HCT116 (cell line): ENCODE measurements at regions not wholly inside any gene's neighbourhood (a gene's known extent, or its start where the extent isn't known, plus 50 kb on each side); places are given as distances from the start of the nearest gene placed in this dataset.

Source experiments
- ATAC-seq: fragments of 200-7000 bp; cut with Tn5 transposase; 2 replicates; pipeline ENCODE4 v1.9.1; 2020; ENCODE audit warnings: mild to moderate bottlenecking, moderate library complexity
- BruUV-seq: library from RNA; stranded (reverse); fragments of 400-500 nt; replicated peaks from 2 replicates; lab custom pipeline; 2021; lab: Mats Ljungman, UMichigan
- CTCF ChIA-PET: fragments of 300-600 bp; sonication (Branson Sonifier 250); formaldehyde crosslinking; loops from one replicate; lab custom pipeline; 2021; ENCODE audit warnings: antibody characterized with exemption; lab: Charles Lee
- POLR2A ChIA-PET: fragments of 300-600, 350-600 bp; sonication (Branson Sonifier 250); formaldehyde crosslinking; loops from one replicate; lab custom pipeline; 2021; ENCODE audit warnings: antibody characterized with exemption; lab: Charles Lee
- RAD21 ChIA-PET, 2 experiments: fragments of 300-600 bp; sonication (Branson Sonifier 250); formaldehyde crosslinking; loops; one replicate each; lab custom pipeline; 2023; ENCODE audit warnings: low total read pairs in 2 of 2; ENCODE audit not compliant: uncharacterized antibody in 2 of 2, unreplicated experiment in 2 of 2, low non-redundant PET in 1 of 2; lab: Charles Lee
- DNase-seq: peaks from one replicate; pipeline ENCODE4 v3.0.0-alpha.2; 2010; ENCODE audit warnings: low read depth, low spot score
- H2AFZ ChIP-seq: fragments of 200-600 bp; shearing (Covaris generic), sonication (generic); 2 replicates; pipeline ENCODE4 v1.6.1; 2017; ENCODE audit warnings: low read depth, mixed run types, mixed read lengths, antibody characterized with exemption, low read length; ENCODE audit not compliant: poor library complexity, severe bottlenecking
- H3K27ac ChIP-seq: 2 replicates; pipeline ENCODE4 v1.5.1; 2012; ENCODE audit warnings: low read depth, low read length
- H3K27me3 ChIP-seq: fragments of 200-600 bp; sonication (generic); 2 replicates; pipeline ENCODE4 v1.6.1; 2016; ENCODE audit warnings: mixed run types, low read length, mixed read lengths; ENCODE audit not compliant: insufficient read depth
- H3K36me3 ChIP-seq, 2 experiments: fragments of 200-500 bp in 1 of 2; fragments of 200-600 bp in 1 of 2; sonication (Bioruptor generic) in 1 of 2; sonication (generic) in 1 of 2; 2 replicates each; pipeline versions ENCODE4 v1.5.1 to v1.6.1; 2014 to 2016; ENCODE audit warnings: low read length in 2 of 2, inconsistent platforms in 1 of 2, mixed read lengths in 1 of 2, mixed run types in 1 of 2; ENCODE audit not compliant: insufficient read depth in 2 of 2, control insufficient read depth in 1 of 2
- H3K4me1 ChIP-seq, 2 experiments: fragments of 200-600 bp in 1 of 2; sonication (generic) in 1 of 2; 2 replicates each; pipeline versions ENCODE4 v1.5.1 to v1.6.1; 2012 to 2017; ENCODE audit warnings: low read length in 2 of 2, inconsistent platforms in 1 of 2, mild to moderate bottlenecking in 1 of 2, mixed read lengths in 1 of 2, mixed run types in 1 of 2, moderate library complexity in 1 of 2; ENCODE audit not compliant: insufficient read depth in 2 of 2, control insufficient read depth in 1 of 2
- H3K4me2 ChIP-seq: fragments of 200-600 bp; sonication (generic); 2 replicates; pipeline ENCODE4 v1.6.1; 2017; ENCODE audit warnings: mixed run types, low read length, mixed read lengths
- H3K4me3 ChIP-seq, 2 experiments: fragments of 200-600 bp in 1 of 2; sonication (generic) in 1 of 2; replicated peaks in 1 of 2; 2 replicates each; pipeline ENCODE4 v1.5.1; 2011 to 2016; ENCODE audit warnings: low read length in 2 of 2, control low read depth in 1 of 2, low read depth in 1 of 2, mild to moderate bottlenecking in 1 of 2, mixed read lengths in 1 of 2, mixed run types in 1 of 2
- H3K79me2 ChIP-seq: fragments of 200-600 bp; sonication (generic); 2 replicates; pipeline ENCODE4 v1.6.1; 2017; ENCODE audit warnings: mild to moderate bottlenecking, mixed run types, low read length, moderate library complexity, mixed read lengths; ENCODE audit not compliant: insufficient read depth
- H3K9ac ChIP-seq: fragments of 200-600 bp; sonication (generic); 2 replicates; pipeline ENCODE4 v1.6.1; 2016; ENCODE audit warnings: low read length, mixed read lengths
- H3K9me2 ChIP-seq: fragments of 200-600 bp; sonication (generic), shearing (Covaris generic); 2 replicates; pipeline ENCODE4 v1.6.1; 2017; ENCODE audit warnings: mixed run types, mild to moderate bottlenecking, moderate library complexity; ENCODE audit not compliant: insufficient read depth
- H3K9me3 ChIP-seq, 2 experiments: fragments of 200-500 bp in 1 of 2; fragments of 200-600 bp in 1 of 2; sonication (Bioruptor generic) in 1 of 2; sonication (generic) in 1 of 2; 2 replicates each; pipeline ENCODE4 v1.6.1; 2014 to 2017; ENCODE audit warnings: low read length in 2 of 2, mixed read lengths in 2 of 2, inconsistent platforms in 1 of 2, low read depth in 1 of 2, mild to moderate bottlenecking in 1 of 2, mixed run types in 1 of 2, moderate library complexity in 1 of 2; ENCODE audit not compliant: control insufficient read depth in 1 of 2, insufficient read depth in 1 of 2
- H4K20me1 ChIP-seq: fragments of 200-600 bp; sonication (generic), shearing (Covaris generic); 2 replicates; pipeline ENCODE4 v1.6.1; 2017; ENCODE audit warnings: mixed run types, mild to moderate bottlenecking, moderate library complexity; ENCODE audit not compliant: insufficient read depth
- CEBPB ChIP-seq: IDR thresholded peaks from 2 replicates; pipeline ENCODE4 v1.6.1; 2012; ENCODE audit warnings: low read depth
- EZH2phosphoT487 ChIP-seq: fragments of 200-600 bp; IDR thresholded peaks from 2 replicates; pipeline ENCODE4 v1.6.1; 2018; ENCODE audit warnings: antibody characterized with exemption, borderline replicate concordance
- POLR2A ChIP-seq: IDR thresholded peaks from 2 replicates; pipeline ENCODE4 v1.7.0; 2011; ENCODE audit warnings: borderline replicate concordance; ENCODE audit not compliant: insufficient read depth, insufficient read length; ENCODE audit errors: extremely low read depth
- POLR2AphosphoS5 ChIP-seq: IDR thresholded peaks from 2 replicates; pipeline ENCODE4 v1.6.1; 2011; ENCODE audit warnings: mild to moderate bottlenecking, low read depth, low read length, moderate library complexity
- TCF7L2 ChIP-seq: IDR thresholded peaks from 2 replicates; pipeline ENCODE4 v1.7.0; 2011; ENCODE audit warnings: borderline replicate concordance, inconsistent platforms; ENCODE audit not compliant: insufficient read depth, insufficient read length; ENCODE audit errors: extremely low read depth
- ZNF274 ChIP-seq: fragments of 200-500 bp; sonication (Bioruptor generic); IDR thresholded peaks from 2 replicates; pipeline ENCODE4 v1.6.1; 2014; ENCODE audit warnings: mild to moderate bottlenecking, low read depth, low read length, inconsistent platforms
- intact Hi-C: fragments of 100-400 bp; cut with micrococcal nuclease; formaldehyde crosslinking; loops from 2 replicates; pipeline ENCODE4 v1.10.0; 2022
- TF ChIP-seq, protein P1 (sequence below), 3 experiments: fragments of 200-600 bp in 1 of 3; sonication (generic) in 1 of 3; IDR thresholded peaks in 2 of 3; conservative IDR thresholded peaks in 1 of 3; 2 replicates each; pipeline ENCODE4 v1.5.1; 2012 to 2017; ENCODE audit warnings: low read depth in 2 of 3, low read length in 2 of 3, antibody characterized with exemption in 1 of 3, borderline replicate concordance in 1 of 3, control low read depth in 1 of 3, mild to moderate bottlenecking in 1 of 3, mixed read lengths in 1 of 3, mixed run types in 1 of 3, moderate library complexity in 1 of 3; ENCODE audit not compliant: insufficient read depth in 1 of 3
- TF ChIP-seq, protein P2 (sequence below): IDR thresholded peaks from 2 replicates; pipeline ENCODE4 v1.6.1; 2012
- TF ChIP-seq, protein P3 (sequence below): IDR thresholded peaks from 2 replicates; pipeline ENCODE4 v1.6.1; 2011; ENCODE audit warnings: mild to moderate bottlenecking, low read length, moderate library complexity; ENCODE audit not compliant: insufficient replicate concordance; ENCODE audit errors: extremely low read depth

DNA sequence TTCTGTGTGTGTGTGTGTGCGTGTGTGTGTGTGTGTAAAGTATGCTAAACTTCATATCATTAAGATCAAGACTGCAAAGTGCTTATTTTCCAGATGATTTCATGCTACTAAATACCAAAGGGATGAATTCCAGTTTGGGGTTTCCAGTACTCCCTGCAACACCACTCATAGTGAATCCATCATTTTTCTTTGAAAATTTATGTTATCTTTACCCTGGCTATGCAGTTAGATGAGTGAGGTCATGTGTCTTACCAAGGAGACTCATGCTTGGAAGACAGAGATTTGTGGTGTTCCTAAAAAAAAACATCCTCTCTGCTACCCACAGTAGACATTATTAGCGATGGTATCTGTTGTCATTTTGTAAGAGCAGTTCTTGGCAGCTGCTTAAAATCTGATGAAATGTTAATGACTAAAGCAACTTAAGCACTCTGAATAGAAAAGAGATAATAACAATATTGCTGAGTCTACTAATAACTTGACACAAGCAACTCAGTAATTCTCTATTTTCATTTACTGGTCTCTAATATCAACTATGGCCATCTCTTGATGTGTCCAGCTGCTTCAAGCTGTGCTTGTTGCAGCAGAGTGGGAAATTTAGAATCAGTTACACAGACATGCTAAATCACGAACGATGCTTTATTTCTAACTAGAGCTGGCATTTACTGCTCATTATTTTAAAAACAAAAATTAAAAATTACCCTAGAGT lies 1953.0 kb upstream of the IGFBP7 start:
- DNase-seq (no peak), ATAC-seq (no peak)
- no peak for TF ChIP-seq POLR2AphosphoS5
- TF ChIP-seq ZNF274: no peak
- TF ChIP-seq CEBPB: no peak
- no peak for TF ChIP-seq EZH2phosphoT487
- no peak for TF ChIP-seq POLR2A
- TF ChIP-seq, protein P1, sequence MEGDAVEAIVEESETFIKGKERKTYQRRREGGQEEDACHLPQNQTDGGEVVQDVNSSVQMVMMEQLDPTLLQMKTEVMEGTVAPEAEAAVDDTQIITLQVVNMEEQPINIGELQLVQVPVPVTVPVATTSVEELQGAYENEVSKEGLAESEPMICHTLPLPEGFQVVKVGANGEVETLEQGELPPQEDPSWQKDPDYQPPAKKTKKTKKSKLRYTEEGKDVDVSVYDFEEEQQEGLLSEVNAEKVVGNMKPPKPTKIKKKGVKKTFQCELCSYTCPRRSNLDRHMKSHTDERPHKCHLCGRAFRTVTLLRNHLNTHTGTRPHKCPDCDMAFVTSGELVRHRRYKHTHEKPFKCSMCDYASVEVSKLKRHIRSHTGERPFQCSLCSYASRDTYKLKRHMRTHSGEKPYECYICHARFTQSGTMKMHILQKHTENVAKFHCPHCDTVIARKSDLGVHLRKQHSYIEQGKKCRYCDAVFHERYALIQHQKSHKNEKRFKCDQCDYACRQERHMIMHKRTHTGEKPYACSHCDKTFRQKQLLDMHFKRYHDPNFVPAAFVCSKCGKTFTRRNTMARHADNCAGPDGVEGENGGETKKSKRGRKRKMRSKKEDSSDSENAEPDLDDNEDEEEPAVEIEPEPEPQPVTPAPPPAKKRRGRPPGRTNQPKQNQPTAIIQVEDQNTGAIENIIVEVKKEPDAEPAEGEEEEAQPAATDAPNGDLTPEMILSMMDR (IDR thresholded peaks at IDR 0.05 in 2 of 3, conservative IDR thresholded peaks at IDR 0.05 in 1 of 3; ENCODE audit: borderline replicate concordance in 1 of 3, insufficient read depth in 1 of 3, low read depth in 2 of 3, low read length in 2 of 3): no peak
- no peak for TF ChIP-seq TCF7L2
- TF ChIP-seq, protein P2, sequence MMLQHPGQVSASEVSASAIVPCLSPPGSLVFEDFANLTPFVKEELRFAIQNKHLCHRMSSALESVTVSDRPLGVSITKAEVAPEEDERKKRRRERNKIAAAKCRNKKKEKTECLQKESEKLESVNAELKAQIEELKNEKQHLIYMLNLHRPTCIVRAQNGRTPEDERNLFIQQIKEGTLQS: no peak
- TF ChIP-seq, protein P3, sequence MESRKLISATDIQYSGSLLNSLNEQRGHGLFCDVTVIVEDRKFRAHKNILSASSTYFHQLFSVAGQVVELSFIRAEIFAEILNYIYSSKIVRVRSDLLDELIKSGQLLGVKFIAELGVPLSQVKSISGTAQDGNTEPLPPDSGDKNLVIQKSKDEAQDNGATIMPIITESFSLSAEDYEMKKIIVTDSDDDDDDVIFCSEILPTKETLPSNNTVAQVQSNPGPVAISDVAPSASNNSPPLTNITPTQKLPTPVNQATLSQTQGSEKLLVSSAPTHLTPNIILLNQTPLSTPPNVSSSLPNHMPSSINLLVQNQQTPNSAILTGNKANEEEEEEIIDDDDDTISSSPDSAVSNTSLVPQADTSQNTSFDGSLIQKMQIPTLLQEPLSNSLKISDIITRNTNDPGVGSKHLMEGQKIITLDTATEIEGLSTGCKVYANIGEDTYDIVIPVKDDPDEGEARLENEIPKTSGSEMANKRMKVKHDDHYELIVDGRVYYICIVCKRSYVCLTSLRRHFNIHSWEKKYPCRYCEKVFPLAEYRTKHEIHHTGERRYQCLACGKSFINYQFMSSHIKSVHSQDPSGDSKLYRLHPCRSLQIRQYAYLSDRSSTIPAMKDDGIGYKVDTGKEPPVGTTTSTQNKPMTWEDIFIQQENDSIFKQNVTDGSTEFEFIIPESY: no peak
- no peak overlapping the region for H3K27ac ChIP-seq
- intact Hi-C loops: no loop called here
- peaks cover 12 to 17% of the 10 kb centered on the region in 2 experiments; a peak in 2 of 4 replicates for H3K9me3 ChIP-seq
- no peaks in the 10 kb centered on the region for H3K36me3 ChIP-seq
- BruUV-seq: no TSS peak
- ChIA-PET POLR2A (no interaction called here), CTCF (no interaction called here), RAD21 (no interaction called here)
- no peaks in the 10 kb centered on the region for H3K27me3 ChIP-seq
- H4K20me1 ChIP-seq: no peaks in the 10 kb centered on the region
- no peak overlapping the region for H3K9ac ChIP-seq
- H3K4me3 ChIP-seq: no peak overlapping the region
- H3K79me2 ChIP-seq: no peaks in the 10 kb centered on the region
- no peaks in the 10 kb centered on the region for H3K4me1 ChIP-seq
- no peak overlapping the region for H2AFZ ChIP-seq
- H3K4me2 ChIP-seq: no peak overlapping the region
- H3K9me2 ChIP-seq: no peaks in the 10 kb centered on the region
